GM06990 (cell line): ENCODE measurements at regions not wholly inside any gene's neighbourhood (a gene's known extent, or its start where the extent isn't known, plus 50 kb on each side); places are given as distances from the start of the nearest gene placed in this dataset.
"Not testable (repeated sequence)": the region's sequence is repeated elsewhere in the genome, so short reads cannot be mapped to it uniquely, and the experiment has no call there.

Experiments used
- DNase-seq: peaks from one replicate; pipeline ENCODE4 v3.0.0-alpha.2; 2011; ENCODE audit not compliant: insufficient read length; ENCODE audit errors: extremely low read depth
- H3K27me3 ChIP-seq: replicated peaks from 2 replicates; pipeline ENCODE4 v1.6.0; 2011; ENCODE audit warnings: low read length; ENCODE audit not compliant: control insufficient read depth, insufficient read depth
- H3K36me3 ChIP-seq: 2 replicates; pipeline ENCODE4 v1.5.1; 2011; ENCODE audit warnings: low read length; ENCODE audit not compliant: control insufficient read depth, insufficient read depth
- H3K4me3 ChIP-seq: replicated peaks from 2 replicates; pipeline ENCODE4 v1.5.1; 2011; ENCODE audit warnings: low read depth, mild to moderate bottlenecking, control low read depth, low read length
- TF ChIP-seq, protein P1 (sequence below): IDR thresholded peaks from 2 replicates; pipeline ENCODE4 v1.5.1; 2011; ENCODE audit warnings: low read length, control low read depth, mild to moderate bottlenecking, inconsistent platforms; ENCODE audit not compliant: insufficient read depth, poor library complexity, severe bottlenecking

DNA sequence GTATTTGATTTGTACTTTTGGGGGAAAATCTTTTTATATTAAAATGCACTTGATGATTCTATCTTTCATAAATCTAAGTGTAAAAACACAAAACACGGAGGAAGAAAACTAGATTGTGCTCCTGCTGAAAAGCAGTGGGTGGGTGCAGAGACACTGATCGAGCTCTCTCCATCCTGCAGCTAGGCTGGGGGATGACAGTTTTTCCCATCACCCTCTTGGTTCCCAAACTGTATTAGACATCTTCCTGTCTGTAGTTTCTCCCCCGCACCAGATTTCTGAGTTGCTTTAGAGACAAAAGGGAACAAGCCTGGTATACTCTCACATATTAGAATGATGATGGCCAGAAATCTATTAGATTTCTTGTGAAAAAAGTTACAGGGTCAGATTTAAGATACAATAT, 99.6 kb downstream of the FAM114A2 start:
- no peak for DNase-seq
- Histone ChIP-seq H3K4me3 (no peak overlapping the region), H3K27me3 (no peaks in the 10 kb centered on the region), H3K36me3 (no peaks in the 10 kb centered on the region)
- TF ChIP-seq, protein P1, sequence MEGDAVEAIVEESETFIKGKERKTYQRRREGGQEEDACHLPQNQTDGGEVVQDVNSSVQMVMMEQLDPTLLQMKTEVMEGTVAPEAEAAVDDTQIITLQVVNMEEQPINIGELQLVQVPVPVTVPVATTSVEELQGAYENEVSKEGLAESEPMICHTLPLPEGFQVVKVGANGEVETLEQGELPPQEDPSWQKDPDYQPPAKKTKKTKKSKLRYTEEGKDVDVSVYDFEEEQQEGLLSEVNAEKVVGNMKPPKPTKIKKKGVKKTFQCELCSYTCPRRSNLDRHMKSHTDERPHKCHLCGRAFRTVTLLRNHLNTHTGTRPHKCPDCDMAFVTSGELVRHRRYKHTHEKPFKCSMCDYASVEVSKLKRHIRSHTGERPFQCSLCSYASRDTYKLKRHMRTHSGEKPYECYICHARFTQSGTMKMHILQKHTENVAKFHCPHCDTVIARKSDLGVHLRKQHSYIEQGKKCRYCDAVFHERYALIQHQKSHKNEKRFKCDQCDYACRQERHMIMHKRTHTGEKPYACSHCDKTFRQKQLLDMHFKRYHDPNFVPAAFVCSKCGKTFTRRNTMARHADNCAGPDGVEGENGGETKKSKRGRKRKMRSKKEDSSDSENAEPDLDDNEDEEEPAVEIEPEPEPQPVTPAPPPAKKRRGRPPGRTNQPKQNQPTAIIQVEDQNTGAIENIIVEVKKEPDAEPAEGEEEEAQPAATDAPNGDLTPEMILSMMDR: no peak

DNA sequence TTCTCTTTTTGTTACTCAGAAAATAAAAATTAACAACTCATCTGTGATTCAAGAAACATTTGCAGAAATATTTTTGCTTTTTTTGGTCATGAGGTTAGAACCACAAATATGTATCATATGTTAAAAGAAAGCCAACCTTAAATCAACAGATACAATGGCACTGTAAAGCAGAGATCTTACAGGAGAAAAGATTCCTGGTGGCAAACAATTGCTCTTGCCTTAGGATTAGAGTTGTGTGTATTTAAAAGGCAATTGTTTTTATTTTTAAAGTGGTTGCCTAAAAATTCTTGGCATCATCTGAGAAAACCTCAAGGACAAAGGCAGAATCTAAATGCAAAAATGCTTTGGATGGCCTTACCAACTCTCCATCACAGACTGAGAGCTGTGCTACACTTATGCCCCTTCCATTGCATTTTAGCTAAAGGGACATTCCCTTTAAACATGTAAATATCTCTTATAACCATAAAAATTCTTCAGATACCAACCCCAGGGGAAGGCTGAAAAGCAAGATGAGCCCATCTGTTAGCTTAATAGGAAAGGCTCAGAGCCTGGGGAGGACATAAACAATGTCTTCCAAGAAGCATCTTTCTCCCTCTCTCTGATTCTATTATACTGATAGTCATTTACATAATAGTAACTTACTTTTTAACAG, 100.4 kb downstream of the FAM114A2 start:
- Histone ChIP-seq H3K27me3 (no peaks in the 10 kb centered on the region), H3K36me3 (no peaks in the 10 kb centered on the region), H3K4me3 (no peak overlapping the region)
- DNase-seq: no peak
- TF ChIP-seq, protein P1: no peak

DNA sequence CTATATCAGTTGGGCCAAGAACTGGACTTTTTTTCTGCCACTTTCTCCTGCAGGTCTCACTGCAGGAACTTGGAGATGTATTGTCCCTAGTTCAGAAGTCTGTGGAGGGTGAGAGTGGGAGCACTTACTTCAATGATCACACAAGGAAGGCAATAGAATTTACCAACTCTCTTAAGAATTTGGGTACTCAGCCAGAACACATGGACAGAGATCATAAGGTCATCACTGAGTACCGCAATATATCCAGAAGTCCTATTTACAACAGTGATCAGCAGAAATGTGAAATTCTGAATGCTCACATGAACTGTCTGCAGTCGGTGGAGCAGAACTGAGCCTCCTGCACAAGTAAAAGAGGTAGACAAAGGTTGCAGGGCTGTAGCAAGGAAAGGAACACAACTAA, 101.0 kb downstream of the FAM114A2 start:
- TF ChIP-seq, protein P1: no peak
- DNase-seq: no peak
- H3K36me3 ChIP-seq: no peaks in the 10 kb centered on the region
- no peaks in the 10 kb centered on the region for H3K27me3 ChIP-seq
- no peak overlapping the region for H3K4me3 ChIP-seq

DNA sequence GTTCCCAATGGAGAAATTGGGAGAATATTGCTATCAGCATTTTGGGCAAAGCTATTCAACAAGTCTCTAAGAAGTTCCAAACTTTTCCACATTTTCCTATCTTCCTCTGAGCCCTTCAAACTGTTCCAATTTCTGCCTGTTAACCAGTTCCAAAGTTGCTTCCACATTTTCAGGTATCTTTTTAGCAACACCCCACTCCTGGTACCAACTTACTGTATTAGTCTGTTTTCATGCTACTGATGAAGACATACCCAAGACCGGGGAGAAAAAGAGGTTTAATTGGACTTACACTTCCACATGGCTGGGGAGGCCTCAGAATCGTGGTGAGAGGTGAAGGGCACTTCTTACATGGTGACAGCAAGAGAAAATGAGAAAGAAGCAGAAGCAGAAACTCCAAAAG, 103.6 kb downstream of the FAM114A2 start:
- DNase-seq, H3K36me3 ChIP-seq, H3K27me3 ChIP-seq, H3K4me3 ChIP-seq: not testable (repeated sequence)

DNA sequence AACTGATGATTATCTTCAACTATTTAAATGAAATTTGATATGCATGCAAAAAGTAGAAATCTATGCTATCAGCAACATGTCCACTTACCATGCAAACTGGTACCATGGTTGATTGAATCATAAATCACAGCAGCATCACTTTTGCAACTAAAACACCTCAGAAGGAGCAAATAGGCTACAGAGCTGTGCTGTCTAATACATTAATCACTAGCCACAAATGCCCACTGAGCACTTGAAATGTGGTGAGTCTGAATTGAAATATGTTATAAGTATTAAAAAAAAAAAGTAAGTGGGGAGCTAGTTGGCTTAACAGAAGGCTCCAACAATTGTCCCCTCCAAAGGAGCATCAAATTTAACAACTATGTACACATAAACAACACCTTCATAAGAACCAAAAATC, 112.5 kb downstream of the FAM114A2 start:
- no peaks in the 10 kb centered on the region for H3K36me3 ChIP-seq
- H3K4me3 ChIP-seq: no peak overlapping the region
- TF ChIP-seq, protein P1: no peak
- no peaks in the 10 kb centered on the region; the same call in 1 of the 2 replicates for H3K27me3 ChIP-seq
- DNase-seq: no peak

DNA sequence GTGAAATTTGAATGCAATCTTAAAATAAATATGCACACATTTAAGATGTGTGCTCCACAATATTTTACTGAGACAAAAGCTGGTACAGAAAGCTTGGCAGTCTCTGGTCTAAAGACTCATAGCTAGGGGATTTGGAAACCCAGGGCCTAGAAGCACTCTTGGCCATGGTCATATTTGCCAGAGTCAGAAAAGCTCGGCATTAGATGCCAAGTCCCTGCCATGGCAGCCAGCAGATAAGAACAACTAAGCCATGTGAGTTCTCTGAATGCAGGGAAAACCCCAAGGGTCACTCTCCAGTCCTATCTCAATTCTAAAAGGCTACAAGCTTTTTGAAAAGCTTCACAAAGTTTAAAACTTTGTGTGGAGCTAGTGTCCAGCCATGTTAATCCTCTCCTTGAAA, 119.5 kb downstream of the FAM114A2 start:
- Histone ChIP-seq H3K4me3 (no peak overlapping the region), H3K36me3 (no peaks in the 10 kb centered on the region), H3K27me3 (no peaks in the 10 kb centered on the region)
- TF ChIP-seq, protein P1: no peak
- DNase-seq: no peak
